Sigmoid colon (tissue), 6 donors: ENCODE measurements at regions not wholly inside any gene's neighbourhood (a gene's known extent, or its start where the extent isn't known, plus 50 kb on each side); places are given as distances from the start of the nearest gene placed in this dataset.

ENCODE experiments used
- DNase-seq: peaks from one replicate; pipeline ENCODE4 v3.0.0-alpha.2; 2019
- H3K27ac ChIP-seq, 4 donors: fragments of 200-600 bp; sonication (generic); one replicate each; pipeline ENCODE4 v1.5.1; 2016 to 2019; ENCODE audit warnings: mild to moderate bottlenecking in 1 of 4
- H3K27me3 ChIP-seq, 3 donors: fragments of 200-600 bp; sonication (generic); one replicate each; pipeline ENCODE4 v1.5.1; 2019; ENCODE audit warnings: mild to moderate bottlenecking in 1 of 3
- H3K36me3 ChIP-seq, 4 donors: fragments of 200-600 bp; sonication (generic); one replicate each; pipeline ENCODE4 v1.5.1; 2016 to 2019
- H3K4me1 ChIP-seq, 4 donors: fragments of 200-600 bp; sonication (generic); one replicate each; pipeline ENCODE4 v1.5.1; 2017 to 2019
- H3K4me3 ChIP-seq, 4 donors: fragments of 200-600 bp; sonication (generic); one replicate each; pipeline ENCODE4 v1.5.1; 2017 to 2019; ENCODE audit warnings: mild to moderate bottlenecking in 2 of 4, moderate library complexity in 1 of 4
- H3K9me3 ChIP-seq, 4 donors: fragments of 200-600 bp in 3 of 4; sonication (generic) in 3 of 4; one replicate each; pipeline versions ENCODE4 v1.5.1 to v1.6.1; 2013 to 2019
- EP300 ChIP-seq, 4 donors: sonication (generic); formaldehyde crosslinking; IDR thresholded peaks; one replicate each; pipeline ENCODE4 v1.6.1; 2017; ENCODE audit warnings: antibody characterized with exemption in 4 of 4
- POLR2A ChIP-seq, 2 donors: fragments of 450-650 bp; IDR thresholded peaks; one replicate each; pipeline ENCODE4 v1.6.1; 2016; ENCODE audit warnings: antibody characterized with exemption in 2 of 2, mild to moderate bottlenecking in 2 of 2, moderate library complexity in 2 of 2
- POLR2AphosphoS5 ChIP-seq, 4 donors: sonication (generic); formaldehyde crosslinking; IDR thresholded peaks; one replicate each; pipeline ENCODE4 v1.6.1; 2017; ENCODE audit warnings: antibody characterized with exemption in 4 of 4
- WGBS, 2 donors: extraction: QIAGEN DNeasy Blood & Tissue Kit; methylation state at CpG; one replicate each; pipeline ENCODE4 v1.1.7; 2013; 5-methylcytosine and 5-hydroxymethylcytosine counted together
- intact Hi-C: fragments of 100-400 bp; cut with DNase I; formaldehyde crosslinking; loops from one replicate; pipeline ENCODE4 v1.15.1; 2023
- TF ChIP-seq, protein P1 (sequence below), 4 experiments: fragments of 450-650 bp in 3 of 4; fragments of 200-600 bp in 1 of 4; IDR thresholded peaks; one replicate each; pipeline ENCODE4 v1.5.1; 2016 to 2019; ENCODE audit warnings: antibody characterized with exemption in 4 of 4, mild to moderate bottlenecking in 3 of 4, moderate library complexity in 2 of 4
- donor health status: healthy with polysubstance abuse.
- donor health status: healthy.

GRCh38 chr5:167244583-167244982 is 1046.9 kb upstream of the WWC1 start:
- no peak overlapping the region for H3K27ac ChIP-seq
- no peaks in the 10 kb centered on the region for H3K36me3 ChIP-seq
- DNase-seq: no peak
- no peaks in the 10 kb centered on the region for H3K27me3 ChIP-seq
- H3K4me3 ChIP-seq: no peak overlapping the region
- no peaks in the 10 kb centered on the region for H3K9me3 ChIP-seq
- no peaks in the 10 kb centered on the region for H3K4me1 ChIP-seq
- intact Hi-C loops: loop anchor here (10.0 kb wide), 1 partner anchor 1610 kb away; no protein-coding TSS in a partner anchor
- WGBS, 2 donors: 55 to 56% methylated on average over 4 of the region's 4 CpGs
- TF ChIP-seq, protein P1, sequence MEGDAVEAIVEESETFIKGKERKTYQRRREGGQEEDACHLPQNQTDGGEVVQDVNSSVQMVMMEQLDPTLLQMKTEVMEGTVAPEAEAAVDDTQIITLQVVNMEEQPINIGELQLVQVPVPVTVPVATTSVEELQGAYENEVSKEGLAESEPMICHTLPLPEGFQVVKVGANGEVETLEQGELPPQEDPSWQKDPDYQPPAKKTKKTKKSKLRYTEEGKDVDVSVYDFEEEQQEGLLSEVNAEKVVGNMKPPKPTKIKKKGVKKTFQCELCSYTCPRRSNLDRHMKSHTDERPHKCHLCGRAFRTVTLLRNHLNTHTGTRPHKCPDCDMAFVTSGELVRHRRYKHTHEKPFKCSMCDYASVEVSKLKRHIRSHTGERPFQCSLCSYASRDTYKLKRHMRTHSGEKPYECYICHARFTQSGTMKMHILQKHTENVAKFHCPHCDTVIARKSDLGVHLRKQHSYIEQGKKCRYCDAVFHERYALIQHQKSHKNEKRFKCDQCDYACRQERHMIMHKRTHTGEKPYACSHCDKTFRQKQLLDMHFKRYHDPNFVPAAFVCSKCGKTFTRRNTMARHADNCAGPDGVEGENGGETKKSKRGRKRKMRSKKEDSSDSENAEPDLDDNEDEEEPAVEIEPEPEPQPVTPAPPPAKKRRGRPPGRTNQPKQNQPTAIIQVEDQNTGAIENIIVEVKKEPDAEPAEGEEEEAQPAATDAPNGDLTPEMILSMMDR (IDR thresholded peaks at IDR 0.05): peak in 1 of 4 experiments; percentile 46
- no peak for TF ChIP-seq POLR2AphosphoS5 (IDR thresholded peaks at IDR 0.05)

DNA sequence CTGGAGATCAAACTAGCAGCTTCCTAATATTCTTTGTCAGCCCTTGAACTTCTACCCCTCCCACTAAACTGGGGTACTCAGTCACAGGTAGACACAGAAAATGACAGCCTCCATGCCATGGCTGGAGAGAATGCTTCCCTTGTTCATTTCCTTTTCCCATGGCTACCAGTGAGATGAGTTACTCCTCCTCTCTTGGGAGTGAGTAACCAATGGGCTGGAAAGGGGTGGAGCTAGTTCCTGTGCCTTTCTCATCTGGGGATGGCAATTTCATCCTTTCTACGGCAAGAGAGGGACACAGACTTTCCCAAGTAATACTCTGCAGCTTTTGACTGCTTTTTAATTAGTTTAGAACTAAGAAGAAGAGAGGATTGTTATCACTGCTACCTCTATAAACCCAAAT is 1045.6 kb upstream of the WWC1 start:
- Histone ChIP-seq H3K9me3 (no peaks in the 10 kb centered on the region), H3K4me1 (no peaks in the 10 kb centered on the region), H3K4me3 (no peak overlapping the region), H3K36me3 (no peaks in the 10 kb centered on the region), H3K27ac (no peak overlapping the region), H3K27me3 (no peaks in the 10 kb centered on the region)
- 62 to 84% methylated on average over 1 of the region's 1 CpG for WGBS, 2 donors
- intact Hi-C loops: loop anchor here (10.0 kb wide), 1 partner anchor 1611 kb away; no protein-coding TSS in a partner anchor
- TF ChIP-seq, protein P1 (IDR thresholded peaks at IDR 0.05): no peak
- TF ChIP-seq POLR2AphosphoS5 (IDR thresholded peaks at IDR 0.05): no peak
- no peak for TF ChIP-seq POLR2A (IDR thresholded peaks at IDR 0.05)
- TF ChIP-seq EP300 (IDR thresholded peaks at IDR 0.05): no peak
- DNase-seq: no peak

- no peak overlapping the region for H3K4me3 ChIP-seq
These were observed 1043.6 kb upstream of the WWC1 start for GRCh38 chr5:167247816-167248215.

DNA sequence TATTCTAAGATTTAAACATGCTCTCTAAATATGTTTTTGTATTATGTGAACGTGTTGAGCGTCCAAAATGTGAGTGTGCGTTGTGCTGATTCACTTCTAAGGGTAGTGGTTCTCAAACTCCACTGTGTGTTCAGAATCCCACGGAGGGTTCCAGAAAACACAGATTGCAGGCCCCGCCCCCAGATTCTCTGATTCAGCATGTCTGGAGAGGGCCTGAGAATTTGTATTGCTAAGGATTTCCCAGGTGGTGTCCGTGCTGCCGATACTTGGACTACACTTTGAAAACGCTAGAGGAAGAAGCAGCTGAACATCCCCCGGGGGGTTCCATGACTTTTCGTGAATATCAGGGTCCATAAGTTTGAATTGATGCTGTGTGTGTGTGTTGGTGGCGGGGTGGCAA is 1043.2 kb upstream of the WWC1 start:
- DNase-seq: no peak
- no peak overlapping the region for H3K4me3 ChIP-seq
- no peaks in the 10 kb centered on the region for H3K4me1 ChIP-seq
- H3K27ac ChIP-seq: no peak overlapping the region
- H3K36me3 ChIP-seq: no peaks in the 10 kb centered on the region
- 81 to 85% methylated on average over 11 of the region's 11 CpGs for WGBS, 2 donors
- TF ChIP-seq POLR2A (IDR thresholded peaks at IDR 0.05) (no peak), POLR2AphosphoS5 (IDR thresholded peaks at IDR 0.05) (no peak), EP300 (IDR thresholded peaks at IDR 0.05) (no peak)
- TF ChIP-seq, protein P1 (IDR thresholded peaks at IDR 0.05): no peak
- no peaks in the 10 kb centered on the region for H3K9me3 ChIP-seq
- no peaks in the 10 kb centered on the region for H3K27me3 ChIP-seq
- intact Hi-C loops: loop anchor here (10.0 kb wide), 1 partner anchor 1613 kb away; no protein-coding TSS in a partner anchor

More at GRCh38 chr5:167247816-167248215, 1043.6 kb upstream of the WWC1 start:
- DNase-seq: no peak
- no peaks in the 10 kb centered on the region for H3K4me1 ChIP-seq
- 79 to 89% methylated on average over 4 of the region's 4 CpGs for WGBS, 2 donors
- H3K27ac ChIP-seq: no peak overlapping the region
- TF ChIP-seq, protein P1 (IDR thresholded peaks at IDR 0.05): no peak
- no peak for TF ChIP-seq POLR2AphosphoS5 (IDR thresholded peaks at IDR 0.05)
- no peak for TF ChIP-seq EP300 (IDR thresholded peaks at IDR 0.05)
- no peak for TF ChIP-seq POLR2A (IDR thresholded peaks at IDR 0.05)
- H3K27me3 ChIP-seq: no peaks in the 10 kb centered on the region
- no peaks in the 10 kb centered on the region for H3K36me3 ChIP-seq
- no peaks in the 10 kb centered on the region for H3K9me3 ChIP-seq
- intact Hi-C loops: loop anchor here (10.0 kb wide), 1 partner anchor 1613 kb away; no protein-coding TSS in a partner anchor

DNA sequence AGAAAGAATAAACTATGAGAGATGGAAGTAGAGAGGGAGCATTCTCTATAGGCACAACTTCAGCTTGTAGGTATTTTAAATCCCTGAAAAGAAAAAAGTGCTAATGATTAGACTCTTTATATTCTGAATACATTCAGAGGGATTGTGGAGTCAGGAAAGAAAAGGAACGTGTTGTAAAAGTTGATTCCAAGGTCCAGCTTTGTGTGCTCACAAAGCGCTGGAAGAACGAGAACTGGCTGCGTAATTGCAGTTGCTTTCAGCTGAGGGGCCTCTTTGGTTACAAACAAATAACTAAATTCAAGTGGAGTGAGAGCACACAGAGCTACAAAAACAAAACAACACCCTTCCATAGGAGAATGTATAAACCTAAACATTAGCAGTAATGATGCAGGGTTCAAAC is 1040.4 kb upstream of the WWC1 start:
- intact Hi-C loops: no loop called here
- Histone ChIP-seq H3K4me3 (no peak overlapping the region), H3K36me3 (no peaks in the 10 kb centered on the region), H3K4me1 (no peaks in the 10 kb centered on the region), H3K27me3 (no peaks in the 10 kb centered on the region), H3K27ac (no peak overlapping the region), H3K9me3 (no peaks in the 10 kb centered on the region)
- DNase-seq: no peak
- no peak for TF ChIP-seq POLR2AphosphoS5 (IDR thresholded peaks at IDR 0.05)
- no peak for TF ChIP-seq POLR2A (IDR thresholded peaks at IDR 0.05)
- TF ChIP-seq, protein P1 (IDR thresholded peaks at IDR 0.05): no peak
- no peak for TF ChIP-seq EP300 (IDR thresholded peaks at IDR 0.05)
- WGBS, 2 donors: 20 to 60% methylated on average over 4 of the region's 4 CpGs
